Neural progenitor cell (in vitro differentiated cells): ENCODE measurements at regions not wholly inside any gene's neighbourhood (a gene's known extent, or its start where the extent isn't known, plus 50 kb on each side); places are given as distances from the start of the nearest gene placed in this dataset.

Experiments
- EZH2 ChIP-seq: fragments of 200-600 bp; sonication (generic); IDR thresholded peaks from 2 replicates; pipeline ENCODE4 v1.6.1; 2017; ENCODE audit warnings: antibody characterized with exemption, mild to moderate bottlenecking, moderate library complexity
- TF ChIP-seq, protein P1 (sequence below): fragments of 200-600 bp; sonication (generic); IDR thresholded peaks from 2 replicates; pipeline ENCODE4 v1.5.1; 2017; ENCODE audit warnings: antibody characterized with exemption, mild to moderate bottlenecking

DNA sequence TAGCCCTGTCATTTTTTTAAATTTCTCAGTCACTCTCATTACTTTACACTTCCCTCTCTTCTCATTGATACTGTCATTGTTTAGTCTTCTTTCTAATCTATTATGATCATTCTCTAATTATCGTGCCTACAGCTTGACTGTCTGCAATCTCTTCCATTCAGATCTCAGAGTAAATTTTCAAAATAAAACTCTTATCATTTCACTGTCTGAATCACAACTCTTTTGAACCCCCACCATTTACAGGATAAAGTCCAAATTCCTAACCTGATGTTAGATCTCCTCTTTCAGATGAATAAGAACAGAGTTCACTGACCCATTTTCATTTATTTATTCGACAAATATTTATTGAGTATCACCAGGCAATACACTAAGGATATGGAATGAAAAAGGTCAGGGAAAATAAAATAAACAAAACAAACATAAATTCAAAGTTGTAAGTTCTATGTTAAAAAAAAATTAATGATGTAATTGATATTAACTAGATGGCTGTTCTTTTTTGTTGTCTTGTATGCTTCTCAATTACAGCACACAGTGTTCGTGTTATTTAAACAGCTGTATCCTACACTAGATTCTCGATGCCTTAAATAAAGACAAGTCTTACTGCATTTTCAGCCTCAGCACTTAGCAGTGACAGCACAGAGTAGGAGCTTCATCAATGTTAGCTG, 631.0 kb downstream of the IRS1 start:
- TF ChIP-seq, protein P1, sequence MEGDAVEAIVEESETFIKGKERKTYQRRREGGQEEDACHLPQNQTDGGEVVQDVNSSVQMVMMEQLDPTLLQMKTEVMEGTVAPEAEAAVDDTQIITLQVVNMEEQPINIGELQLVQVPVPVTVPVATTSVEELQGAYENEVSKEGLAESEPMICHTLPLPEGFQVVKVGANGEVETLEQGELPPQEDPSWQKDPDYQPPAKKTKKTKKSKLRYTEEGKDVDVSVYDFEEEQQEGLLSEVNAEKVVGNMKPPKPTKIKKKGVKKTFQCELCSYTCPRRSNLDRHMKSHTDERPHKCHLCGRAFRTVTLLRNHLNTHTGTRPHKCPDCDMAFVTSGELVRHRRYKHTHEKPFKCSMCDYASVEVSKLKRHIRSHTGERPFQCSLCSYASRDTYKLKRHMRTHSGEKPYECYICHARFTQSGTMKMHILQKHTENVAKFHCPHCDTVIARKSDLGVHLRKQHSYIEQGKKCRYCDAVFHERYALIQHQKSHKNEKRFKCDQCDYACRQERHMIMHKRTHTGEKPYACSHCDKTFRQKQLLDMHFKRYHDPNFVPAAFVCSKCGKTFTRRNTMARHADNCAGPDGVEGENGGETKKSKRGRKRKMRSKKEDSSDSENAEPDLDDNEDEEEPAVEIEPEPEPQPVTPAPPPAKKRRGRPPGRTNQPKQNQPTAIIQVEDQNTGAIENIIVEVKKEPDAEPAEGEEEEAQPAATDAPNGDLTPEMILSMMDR = no peak
- TF ChIP-seq EZH2 = no peak
